NCI-H82 (cell line): ENCODE measurements at regions not wholly inside any gene's neighbourhood (a gene's known extent, or its start where the extent isn't known, plus 50 kb on each side); places are given as distances from the start of the nearest gene placed in this dataset.
"Not testable (repeated sequence)": the region's sequence is repeated elsewhere in the genome, so short reads cannot be mapped to it uniquely, and the experiment has no call there.

Experiments used
- DNase-seq: peaks from one replicate; lab custom pipeline; 2025; lab: John Stamatoyannopoulos, UW

DNA sequence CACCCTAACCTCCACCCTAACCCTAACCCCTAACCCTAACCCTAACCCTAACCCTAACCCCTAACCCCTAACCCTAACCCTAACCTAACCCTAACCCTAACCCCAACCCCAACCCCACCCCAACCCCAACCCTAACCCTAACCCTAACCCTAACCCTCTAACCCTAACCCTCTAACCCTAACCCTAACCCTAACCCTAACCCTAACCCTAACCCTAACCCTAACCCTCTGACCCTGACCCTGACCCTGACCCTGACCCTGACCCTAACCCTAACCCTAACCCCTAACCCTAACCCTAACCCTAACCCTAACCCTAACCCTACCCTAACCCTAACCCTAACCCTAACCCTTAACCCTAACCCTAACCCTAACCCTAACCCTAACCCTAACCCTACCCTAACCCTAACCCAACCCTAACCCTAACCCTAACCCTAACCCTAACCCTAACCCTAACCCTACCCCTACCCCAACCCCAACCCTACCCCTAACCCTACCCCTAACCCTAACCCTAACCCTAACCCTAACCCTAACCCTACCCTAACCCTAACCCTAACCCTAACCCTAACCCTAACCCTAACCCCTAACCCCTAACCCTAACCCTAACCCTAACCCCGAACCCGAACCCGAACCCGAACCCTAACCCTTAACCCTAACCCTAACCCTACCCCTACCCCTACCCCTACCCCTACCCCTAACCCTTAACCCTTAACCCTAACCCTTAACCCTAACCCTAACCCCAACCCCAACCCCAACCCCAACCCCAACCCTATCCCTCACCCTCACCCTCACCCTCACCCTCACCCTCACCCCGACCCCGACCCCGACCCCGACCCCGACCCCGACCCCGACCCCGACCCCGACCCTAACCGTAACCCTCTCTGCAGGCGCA, 186.2 kb upstream of the CHL1 start:
- DNase-seq: not testable (repeated sequence)

DNA sequence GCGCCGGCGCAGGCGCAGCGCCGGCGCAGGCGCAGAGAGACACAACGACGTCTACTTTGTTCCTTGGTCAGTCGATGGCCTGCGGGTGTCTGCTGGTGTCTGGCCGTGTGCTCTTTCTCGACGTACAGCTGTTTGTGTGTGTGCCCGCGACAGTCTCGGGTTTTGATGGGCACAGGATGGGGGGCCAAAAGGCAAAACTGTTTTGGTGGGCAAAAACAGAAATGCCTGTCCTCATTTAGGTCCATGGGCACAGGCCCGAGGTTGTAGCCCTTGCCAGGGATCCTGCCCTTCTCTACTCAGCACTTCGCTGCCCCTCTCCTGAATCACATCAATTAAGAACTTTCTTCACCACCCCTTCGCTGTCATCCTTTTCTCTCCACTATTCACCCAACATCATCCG, 184.8 kb upstream of the CHL1 start:
- no peak for DNase-seq

DNA sequence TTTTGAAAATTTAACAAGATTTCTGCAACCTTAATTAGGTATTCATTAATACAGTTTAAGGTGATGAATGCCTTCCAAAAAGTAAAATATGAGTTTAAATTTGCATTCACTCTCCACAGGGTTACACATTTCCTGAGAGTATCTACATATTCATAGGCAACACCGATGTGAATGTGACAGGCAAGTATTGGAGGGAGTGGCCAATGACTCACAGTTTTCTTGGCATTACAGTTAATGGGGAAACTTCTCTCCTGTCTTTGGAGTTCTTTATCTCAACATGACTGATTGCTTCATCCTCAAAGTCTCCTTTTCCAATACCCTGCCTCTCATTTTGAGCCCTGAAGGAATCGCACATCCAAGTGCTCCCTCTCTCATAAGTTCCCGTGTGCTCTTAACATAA, 181.9 kb upstream of the CHL1 start:
- no peak for DNase-seq

DNA sequence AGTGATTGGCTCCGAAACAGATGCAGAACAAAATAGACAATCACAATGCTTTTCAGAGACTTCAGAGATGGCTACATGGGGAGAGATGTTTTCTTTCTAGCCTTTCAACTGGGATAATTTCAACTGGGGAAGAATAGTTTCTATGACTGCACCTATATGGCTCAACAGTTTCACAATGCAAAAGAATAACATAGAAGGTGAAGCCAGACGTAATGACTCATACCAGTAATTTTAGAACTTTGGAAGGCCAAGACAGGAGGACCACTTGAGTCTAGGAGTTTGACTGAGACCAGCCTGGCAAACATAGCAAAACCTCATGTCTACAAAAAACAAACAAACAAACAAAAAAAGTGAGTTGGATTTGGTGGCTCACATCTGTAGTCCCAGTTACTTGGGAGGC, 180.2 kb upstream of the CHL1 start:
- no peak for DNase-seq

DNA sequence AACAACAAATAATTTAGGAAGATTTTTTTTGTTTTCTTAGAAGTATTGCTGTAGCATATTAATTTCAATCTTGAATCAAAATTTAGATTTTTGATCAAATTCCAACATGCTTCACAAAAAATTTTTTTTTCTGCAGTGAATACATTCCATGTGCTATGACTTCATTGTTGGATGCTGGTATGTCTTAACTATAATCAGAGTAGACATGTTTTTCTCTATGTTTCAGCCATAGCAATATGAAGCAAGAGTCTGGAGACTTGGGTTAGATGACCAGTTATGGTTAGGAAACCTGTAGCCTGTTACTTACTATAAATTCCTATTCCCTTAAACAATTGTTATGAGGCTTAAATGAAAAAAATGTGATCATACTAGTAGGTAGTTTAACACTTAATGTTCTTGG, 176.1 kb upstream of the CHL1 start:
- no peak for DNase-seq

DNA sequence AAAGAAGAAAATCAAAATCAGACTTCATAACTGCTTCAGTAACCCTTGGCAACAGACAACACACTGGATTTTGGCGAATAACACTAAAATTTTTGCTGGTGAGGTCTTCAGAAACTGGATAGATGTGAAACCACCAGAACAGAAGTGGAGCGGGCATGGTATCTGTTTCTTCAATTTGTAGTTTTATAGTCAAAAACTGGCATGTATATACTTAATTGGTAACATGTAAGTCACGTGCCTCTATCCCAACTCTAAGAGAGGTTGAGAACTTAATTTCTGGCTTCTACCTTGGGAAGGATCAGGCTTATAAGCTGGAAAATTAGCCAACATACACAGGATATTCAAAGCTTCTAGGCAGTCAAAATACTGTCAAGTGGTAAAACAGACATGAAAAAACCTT, 172.6 kb upstream of the CHL1 start:
- DNase-seq: no peak

DNA sequence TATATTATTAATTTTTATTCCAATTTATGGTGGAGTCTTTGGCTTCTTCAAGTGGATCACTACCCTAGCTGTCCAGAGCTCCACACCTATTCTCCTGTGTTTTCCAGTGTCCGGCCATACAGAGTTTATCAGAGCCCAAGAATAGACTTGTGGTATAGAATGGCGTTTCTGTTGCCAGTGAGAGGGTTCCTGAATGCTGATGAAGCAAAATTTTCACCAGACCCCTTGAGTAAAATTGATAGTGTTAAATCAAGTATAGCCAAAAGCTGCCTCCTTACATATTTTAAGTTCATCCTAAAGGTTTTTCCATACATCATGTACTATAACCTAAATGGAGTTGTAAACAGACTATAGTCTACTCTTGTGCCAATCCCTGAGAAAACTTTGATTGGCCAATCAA, 171.5 kb upstream of the CHL1 start:
- no peak for DNase-seq

DNA sequence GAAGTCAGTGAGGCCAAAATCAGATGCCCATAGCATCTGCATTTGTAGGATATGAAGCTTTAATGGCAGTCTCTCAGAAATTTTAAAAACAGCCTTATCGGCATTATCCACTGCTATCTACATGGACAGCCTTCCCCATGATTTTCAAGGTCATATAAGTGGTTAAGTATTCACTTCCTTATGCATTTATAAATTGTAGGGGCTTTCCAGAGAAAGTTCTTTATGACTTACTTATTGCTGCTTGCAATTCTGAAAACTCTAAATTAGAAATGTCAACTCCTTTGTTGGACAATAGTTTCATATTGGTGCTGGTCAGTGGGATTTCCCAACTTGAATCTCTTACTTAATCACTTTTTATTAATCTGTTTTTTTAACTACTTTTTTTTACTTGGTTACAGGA, 160.6 kb upstream of the CHL1 start:
- not testable (repeated sequence) for DNase-seq

DNA sequence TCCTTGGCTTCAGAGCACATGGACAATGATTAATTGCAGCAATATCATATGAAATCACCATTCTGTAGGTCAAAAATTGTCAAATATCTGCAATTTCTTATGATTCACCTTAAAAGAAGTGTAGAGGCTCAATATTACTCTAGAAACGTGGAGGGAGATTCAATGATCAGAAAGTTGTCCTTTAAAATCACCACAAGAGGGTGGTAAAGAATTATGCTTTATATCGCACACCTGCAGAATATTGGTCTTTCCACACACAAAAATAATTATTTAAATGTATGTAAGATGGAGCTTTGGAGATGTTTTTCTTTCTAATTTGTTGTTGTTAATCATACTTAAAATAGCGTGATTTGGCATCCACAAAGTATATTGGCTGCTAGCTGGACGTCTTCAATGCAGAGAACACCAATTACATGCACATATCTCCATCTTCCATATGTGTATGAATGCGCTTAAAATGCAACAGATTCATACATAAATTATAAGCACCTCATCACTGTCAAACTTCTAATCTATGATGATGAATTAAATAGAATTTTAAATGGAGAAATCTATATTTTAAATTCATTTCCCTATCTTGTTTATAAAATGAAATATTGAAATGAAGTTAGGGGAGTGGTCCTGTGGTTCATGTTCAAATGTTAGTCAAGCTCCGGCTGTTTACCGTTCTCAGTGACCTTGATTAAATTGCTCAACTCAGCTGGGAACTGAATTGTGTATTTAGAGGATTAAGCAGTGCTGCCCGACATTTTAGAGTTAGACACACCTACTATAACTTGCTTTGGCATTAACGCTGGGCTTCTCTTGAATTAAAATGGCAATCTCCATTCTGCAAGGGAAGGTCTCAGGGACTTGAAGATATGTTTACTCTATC, 153.5 kb upstream of the CHL1 start:
- DNase-seq: peak; percentile 46

DNA sequence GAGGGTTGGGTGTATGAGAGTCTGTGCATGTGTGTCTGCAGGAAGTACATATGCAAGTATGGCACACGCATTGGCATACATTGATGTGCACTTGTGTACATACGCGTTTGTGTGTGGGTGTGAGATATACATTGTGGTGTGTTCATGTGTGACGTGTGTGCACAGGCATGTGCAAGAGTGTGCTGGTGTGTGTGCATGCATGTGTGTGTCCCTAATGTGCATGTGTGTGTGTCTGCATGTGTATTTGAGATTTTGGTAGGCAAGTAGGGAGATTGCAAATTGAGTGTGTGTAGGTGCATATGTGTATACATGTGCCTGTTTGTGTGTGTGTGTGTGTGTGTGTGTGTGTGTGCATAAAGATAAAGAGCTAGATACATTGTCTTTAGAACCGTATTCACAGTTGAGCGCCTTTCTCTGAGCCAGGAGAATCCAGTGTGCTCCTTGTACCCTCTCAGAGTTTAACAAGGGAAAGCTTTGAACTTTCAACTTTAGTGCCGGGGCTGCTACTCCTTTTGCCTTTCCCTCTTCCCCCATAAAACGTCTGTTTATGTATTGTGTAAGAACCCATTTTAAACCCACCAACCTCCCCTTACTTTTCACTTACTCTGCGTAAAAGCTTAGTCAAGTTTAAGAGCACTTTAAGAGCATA, 152.4 kb upstream of the CHL1 start:
- DNase-seq: no peak

DNA sequence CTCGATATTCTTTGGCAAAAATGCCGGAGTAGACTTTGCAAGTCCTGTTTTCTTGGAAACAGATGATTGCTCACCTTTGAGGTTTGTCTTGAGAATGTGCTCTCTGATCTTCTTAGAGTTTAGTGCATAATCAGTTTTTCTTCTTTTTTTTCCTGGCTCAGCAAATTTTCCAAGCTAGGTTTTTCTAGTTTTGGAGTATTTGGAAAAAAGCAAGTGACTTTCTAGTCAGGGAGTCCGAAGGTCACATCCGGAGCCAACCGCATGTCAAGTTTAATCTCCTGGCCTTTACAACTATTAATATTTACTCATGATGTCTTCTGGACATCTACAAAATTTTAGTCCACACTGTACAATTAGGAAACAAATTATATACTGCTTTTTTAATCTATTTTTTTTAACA, 151.6 kb upstream of the CHL1 start:
- DNase-seq: not testable (repeated sequence)

DNA sequence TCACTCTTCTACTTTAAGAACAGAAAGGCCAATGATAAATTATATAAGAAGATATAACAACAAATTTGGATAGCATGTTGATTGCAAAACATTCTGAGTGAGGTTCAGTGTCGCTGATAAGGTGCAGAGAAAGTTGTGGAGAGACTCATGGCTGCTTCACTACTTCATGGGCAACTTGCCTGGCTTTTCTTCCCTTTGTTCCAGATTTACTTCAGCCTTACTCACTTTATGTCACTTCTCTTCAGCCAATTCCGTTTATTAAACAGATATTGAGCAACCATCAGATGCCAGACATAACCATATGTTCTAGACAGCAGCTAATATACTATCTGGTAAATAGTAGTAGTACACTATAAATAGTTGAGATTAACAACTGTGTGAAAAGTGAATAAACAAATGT, 150.0 kb upstream of the CHL1 start:
- no peak for DNase-seq

DNA sequence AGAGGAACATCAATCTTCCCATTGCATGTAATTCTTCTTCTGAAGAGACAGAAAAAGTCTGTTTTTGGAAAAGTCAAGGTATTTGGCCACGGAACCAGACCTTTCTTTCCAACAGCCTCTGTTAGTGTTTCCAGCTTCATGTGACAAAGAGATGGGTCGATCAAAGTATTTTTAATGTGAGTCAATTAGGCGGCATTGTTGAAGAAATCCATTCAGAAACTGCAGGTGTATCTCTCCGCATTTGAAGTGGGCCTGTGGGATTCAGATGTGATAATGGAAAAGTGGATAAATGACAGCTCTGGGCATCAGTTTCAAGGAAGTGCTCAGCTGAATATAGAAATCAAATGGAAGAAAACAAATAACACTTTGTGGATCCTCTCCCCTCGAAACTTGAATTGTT, 143.1 kb upstream of the CHL1 start:
- not testable (repeated sequence) for DNase-seq

DNA sequence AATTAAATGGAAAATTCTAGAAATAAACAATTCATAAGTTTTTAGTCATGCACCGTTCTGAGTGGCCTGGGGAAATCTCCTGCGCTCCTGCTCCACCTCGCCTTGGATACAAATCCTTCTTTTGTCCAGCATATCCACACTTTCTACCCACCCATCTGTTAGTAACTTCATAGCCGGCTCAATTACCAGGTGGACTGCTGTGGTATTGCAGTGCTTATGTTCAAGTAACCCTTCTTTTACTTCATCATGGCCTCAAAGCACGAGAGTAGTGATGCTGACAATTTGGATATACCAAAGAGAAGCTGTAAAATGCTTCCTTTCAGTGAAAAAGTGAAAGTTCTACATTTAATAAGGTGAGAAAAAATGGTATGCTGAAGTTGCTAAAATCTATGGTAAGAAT, 142.3 kb upstream of the CHL1 start:
- DNase-seq: peak; percentile 3

DNA sequence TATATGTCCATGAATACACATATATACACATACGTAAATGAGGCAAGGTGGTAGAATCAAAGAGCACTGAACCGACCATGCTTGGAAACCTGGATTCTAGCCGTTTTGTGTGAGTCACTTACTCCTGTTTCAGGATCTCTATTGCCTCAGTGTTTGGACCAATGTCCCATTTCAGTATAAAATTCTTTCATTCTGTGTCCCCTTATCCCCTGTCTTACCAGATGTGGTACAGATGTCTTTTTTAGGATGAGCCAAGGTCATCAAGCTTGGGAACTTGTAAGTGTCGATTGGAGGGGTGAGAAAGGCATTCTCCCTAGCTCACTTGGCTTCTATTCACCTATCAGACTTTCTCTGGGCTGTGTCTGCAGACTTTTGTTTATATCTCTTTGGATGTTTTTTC, 139.9 kb upstream of the CHL1 start:
- no peak for DNase-seq

DNA sequence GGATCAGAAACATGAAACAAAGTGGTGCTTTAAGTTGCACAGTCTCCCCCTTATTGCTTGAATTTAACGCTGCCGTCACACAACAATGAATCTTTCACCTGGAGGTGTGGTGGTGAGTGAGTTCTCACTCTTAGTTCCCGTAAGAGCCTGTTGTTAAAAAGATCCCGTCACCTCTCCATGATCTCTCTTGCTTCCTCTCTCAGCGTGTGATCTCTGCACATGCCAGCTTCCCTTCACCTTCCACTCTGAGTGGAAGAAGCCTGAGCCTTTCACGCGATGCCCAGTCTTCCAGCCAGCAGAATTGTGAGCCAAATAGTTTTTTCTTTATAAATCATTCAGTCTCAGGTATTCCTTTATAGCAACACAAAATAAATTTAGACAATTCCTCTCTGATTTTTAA, 136.7 kb upstream of the CHL1 start:
- no peak for DNase-seq

DNA sequence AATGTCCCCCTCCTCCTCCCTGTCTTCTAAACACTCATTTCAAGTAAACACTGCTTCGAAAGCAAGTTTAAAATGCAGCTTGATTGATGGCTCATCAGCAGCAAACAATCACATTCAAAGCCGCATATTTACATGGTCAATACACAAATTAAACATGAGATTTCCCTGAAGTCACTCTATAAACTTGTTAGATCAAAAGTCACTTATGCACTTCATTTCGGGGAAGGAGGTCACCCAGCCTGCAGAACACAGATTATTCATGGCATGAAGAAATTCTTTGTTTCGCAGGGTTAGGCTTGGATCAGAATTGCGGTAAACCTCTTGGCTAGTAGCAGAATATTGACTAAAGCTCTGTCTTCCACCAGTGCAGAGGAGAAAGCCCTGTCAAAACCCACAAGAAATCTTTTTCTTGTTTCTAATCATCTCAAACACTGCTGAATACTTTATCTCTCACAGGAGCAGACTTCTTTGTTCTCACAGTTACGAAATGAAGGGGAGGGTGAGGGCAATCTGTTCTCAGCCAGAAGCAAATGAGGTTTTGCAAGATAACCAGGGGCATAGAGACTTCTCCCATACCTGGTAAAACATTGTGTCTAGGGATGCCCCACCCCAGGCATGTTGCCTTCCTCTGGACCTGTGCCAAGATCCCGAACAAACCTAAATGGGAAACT, 133.3 kb upstream of the CHL1 start:
- no peak for DNase-seq

DNA sequence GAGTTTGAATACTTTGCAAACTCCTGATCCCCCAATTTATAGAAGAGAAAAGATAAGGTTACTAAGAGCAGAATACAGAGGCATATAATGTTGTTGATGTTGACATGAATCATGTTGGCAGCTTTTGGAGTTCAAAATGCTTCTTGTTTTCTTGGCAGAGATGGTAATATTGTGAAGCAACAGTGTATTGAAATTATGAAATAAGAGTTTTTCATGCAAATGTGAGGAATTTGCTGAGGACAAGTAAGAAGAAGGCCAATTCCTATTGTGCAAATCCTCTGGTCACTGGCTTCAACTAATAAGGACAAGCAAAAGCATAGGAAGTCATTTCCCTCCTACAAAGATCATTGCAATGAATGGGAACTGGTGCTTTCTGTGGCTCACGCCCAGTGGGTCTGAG, 126.9 kb upstream of the CHL1 start:
- no peak for DNase-seq

DNA sequence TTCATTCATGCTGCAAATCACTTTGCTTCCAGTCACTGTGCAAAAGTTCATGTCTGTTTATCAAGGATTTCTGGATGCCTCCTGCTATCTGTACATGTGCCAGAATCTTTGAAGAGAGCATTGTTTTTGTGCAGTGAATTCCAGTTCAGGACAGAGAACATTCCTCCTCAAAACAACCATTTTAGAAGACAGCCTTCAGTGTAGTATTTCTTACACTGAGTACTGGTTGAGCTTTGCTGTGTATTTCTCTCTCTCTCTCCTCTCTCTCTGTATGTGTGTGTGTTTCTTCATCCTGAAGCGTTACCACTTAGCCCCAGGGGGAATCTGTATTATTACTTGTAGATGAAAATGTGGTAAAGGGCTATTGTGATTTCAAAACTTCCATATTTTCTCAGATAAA, 123.8 kb upstream of the CHL1 start:
- no peak for DNase-seq

DNA sequence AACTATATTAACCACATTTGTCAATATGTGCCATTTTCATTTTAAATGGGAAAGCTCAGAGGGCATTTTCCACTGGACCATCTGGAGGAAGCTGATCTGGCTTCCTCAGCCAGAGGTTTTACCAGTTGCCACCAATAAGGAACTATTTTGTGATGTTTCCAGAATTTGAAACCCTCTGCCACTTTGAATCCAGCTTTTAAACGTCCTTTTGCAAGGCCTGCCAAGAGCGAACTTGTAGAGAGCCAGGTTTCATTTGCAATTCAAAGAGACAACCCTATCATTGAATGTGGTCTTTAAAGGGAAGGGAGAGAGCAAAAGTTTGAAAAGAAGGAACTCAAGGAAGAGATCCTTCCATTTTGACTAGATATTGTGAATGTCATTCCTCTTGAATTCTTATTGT, 123.3 kb upstream of the CHL1 start:
- DNase-seq: no peak

DNA sequence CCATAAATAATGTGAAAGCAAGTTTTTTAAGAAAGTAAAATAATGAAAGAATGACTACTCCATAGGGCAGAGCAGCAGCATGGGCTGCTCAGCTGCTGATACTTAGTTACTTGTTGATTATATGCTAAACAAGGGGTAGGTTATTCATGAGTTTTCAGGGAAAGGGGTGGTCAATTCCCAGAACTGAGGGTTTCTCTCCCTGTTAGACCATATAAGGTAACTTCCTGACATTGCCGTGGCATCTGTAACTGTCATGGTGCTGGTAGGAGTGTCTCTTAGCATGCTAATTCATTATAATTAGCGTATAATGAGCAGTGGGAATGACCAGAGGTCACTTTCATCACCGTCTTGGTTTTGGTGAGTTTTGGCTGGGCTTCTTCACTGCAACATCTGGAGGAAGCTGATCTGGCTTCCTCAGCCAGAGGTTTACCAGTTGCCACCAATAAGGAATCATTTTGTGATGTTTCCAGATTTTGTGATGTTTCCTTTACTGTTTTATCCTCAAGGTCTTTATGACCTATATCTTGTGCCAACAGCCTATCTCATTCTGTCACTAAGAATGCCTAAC, 121.8 kb upstream of the CHL1 start:
- no peak for DNase-seq

DNA sequence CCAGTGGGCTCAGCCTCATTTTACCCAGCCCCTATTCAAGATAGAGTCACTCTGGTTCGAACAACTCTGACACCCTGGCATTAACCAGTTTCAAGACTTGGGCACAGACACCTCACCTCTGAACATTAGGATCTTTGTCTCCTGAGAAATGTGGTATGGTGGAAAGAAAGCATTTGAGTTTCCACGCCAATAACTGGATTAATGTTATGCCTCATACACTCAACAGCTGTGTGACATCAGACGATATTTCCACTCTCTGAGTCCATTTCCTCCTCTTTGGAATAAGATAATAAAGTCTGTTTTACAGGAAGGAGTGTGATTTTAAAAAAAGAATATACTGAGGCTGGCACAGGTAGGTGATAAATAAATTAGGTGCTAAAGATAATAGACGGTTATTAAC, 121.3 kb upstream of the CHL1 start:
- no peak for DNase-seq
